K562 (cell line): ENCODE measurements at regions not wholly inside any gene's neighbourhood (a gene's known extent, or its start where the extent isn't known, plus 50 kb on each side); places are given as distances from the start of the nearest gene placed in this dataset.

Experiments used
- ATAC-seq: fragments of 200-7000 bp; cut with Tn5 transposase; 3 replicates; pipeline ENCODE4 v1.9.1; 2020; ENCODE audit warnings: moderate library complexity
- BruUV-seq: library from RNA; stranded (reverse); fragments of 400-500 nt; replicated peaks from 2 replicates; lab custom pipeline; 2021; lab: Mats Ljungman, UMichigan
- CTCF ChIA-PET: fragments of 300-600 bp; formaldehyde crosslinking; extraction: SDS; loops from one replicate; lab custom pipeline; 2021; ENCODE audit warnings: low intra/inter-chr PET ratio; lab: Yijun Ruan, JAX
- POLR2A ChIA-PET: fragments of 300-600, 350-650 bp; sonication (Branson Sonifier 250); formaldehyde crosslinking; extraction: SDS; loops from one replicate; lab custom pipeline; 2021; ENCODE audit warnings: antibody characterized with exemption, inconsistent platforms; lab: Yijun Ruan, JAX
- DNase-seq, 4 experiments: peaks; one replicate each; pipeline versions ENCODE4 v3.0.0 to v3.0.0-alpha.2; 2011 to 2018; ENCODE audit warnings: low spot score in 3 of 4, mixed read lengths in 3 of 4; ENCODE audit errors: extremely low read depth in 1 of 4
- FAIRE-seq: peaks from 2 replicates; lab custom pipeline; 2011; peaks lifted over from hg19 to GRCh38; lab: Jason Lieb, UNC
- H2AFZ ChIP-seq: 2 replicates; pipeline ENCODE4 v1.6.0; 2011; ENCODE audit warnings: low read depth, low read length, control low read depth, inconsistent platforms
- H3K27ac ChIP-seq: fragments of 200-600 bp; 3 replicates; pipeline ENCODE4 v1.8.0; 2011; ENCODE audit warnings: low read depth, mild to moderate bottlenecking, control low read depth, inconsistent platforms, low read length, moderate library complexity, mixed read lengths; ENCODE audit errors: extremely low read depth
- H3K27me3 ChIP-seq, 2 experiments: fragments of 300-600 bp in 1 of 2; 2 replicates in 1 of 2; 3 replicates in 1 of 2; pipeline versions ENCODE4 v1.6.0 to v1.8.0; 2011; ENCODE audit warnings: inconsistent platforms in 2 of 2, low read length in 2 of 2, mild to moderate bottlenecking in 1 of 2, mixed read lengths in 1 of 2, moderate library complexity in 1 of 2; ENCODE audit not compliant: control insufficient read depth in 2 of 2, insufficient read depth in 2 of 2
- H3K36me3 ChIP-seq: fragments of 300-600 bp; 3 replicates; pipeline ENCODE4 v1.8.0; 2011; ENCODE audit warnings: mild to moderate bottlenecking, low read length, inconsistent platforms; ENCODE audit not compliant: control insufficient read depth, insufficient read depth
- H3K4me1 ChIP-seq, 2 experiments: fragments of 200-600 bp in 1 of 2; replicated peaks in 1 of 2; 2 replicates in 1 of 2; 3 replicates in 1 of 2; pipeline versions ENCODE4 v1.5.1 to v1.8.0; 2011; ENCODE audit warnings: inconsistent platforms in 2 of 2, low read length in 2 of 2, mild to moderate bottlenecking in 1 of 2, mixed read lengths in 1 of 2, moderate library complexity in 1 of 2; ENCODE audit not compliant: control insufficient read depth in 2 of 2, insufficient read depth in 2 of 2
- H3K4me2 ChIP-seq: 2 replicates; pipeline ENCODE4 v1.6.1; 2011; ENCODE audit warnings: low read length, control low read depth, inconsistent platforms, mixed read lengths; ENCODE audit not compliant: insufficient read depth
- H3K4me3 ChIP-seq: fragments of 200-600 bp; sonication (generic), shearing (Covaris generic); 2 replicates; pipeline ENCODE4 v1.5.1; 2016; ENCODE audit warnings: control low read depth, inconsistent platforms
- H3K79me2 ChIP-seq: fragments of 200-600 bp; 3 replicates; pipeline ENCODE4 v1.8.0; 2011; ENCODE audit warnings: low read length, inconsistent platforms; ENCODE audit not compliant: control insufficient read depth, insufficient read depth
- H3K9ac ChIP-seq, 2 experiments: 2 replicates each; pipeline versions ENCODE4 v1.6.0 to v1.6.1; 2011; ENCODE audit warnings: low read depth in 2 of 2, low read length in 2 of 2, control low read depth in 1 of 2, inconsistent platforms in 1 of 2, mild to moderate bottlenecking in 1 of 2, mixed read lengths in 1 of 2; ENCODE audit not compliant: insufficient read depth in 1 of 2
- H3K9me1 ChIP-seq: one replicate; pipeline ENCODE4 v1.6.0; 2011; ENCODE audit warnings: inconsistent platforms, mild to moderate bottlenecking, low read length, moderate library complexity; ENCODE audit not compliant: control insufficient read depth, insufficient read depth
- H3K9me3 ChIP-seq: replicated peaks from 2 replicates; pipeline ENCODE4 v1.5.1; 2011; ENCODE audit warnings: low read depth, low read length, inconsistent platforms; ENCODE audit not compliant: control insufficient read depth, insufficient read depth
- H4K20me1 ChIP-seq: replicated peaks from 2 replicates; pipeline ENCODE4 v1.6.1; 2011; ENCODE audit warnings: low read length, inconsistent platforms, mixed read lengths; ENCODE audit not compliant: control insufficient read depth, insufficient read depth
- BRF1 ChIP-seq: IDR thresholded peaks from 3 replicates; pipeline ENCODE4 v1.6.1; 2011; ENCODE audit warnings: borderline replicate concordance, mild to moderate bottlenecking; ENCODE audit not compliant: insufficient read length; ENCODE audit errors: extremely low read depth
- CBX1 ChIP-seq: sonication (generic); IDR thresholded peaks from 2 replicates; pipeline ENCODE4 v1.6.1; 2016; ENCODE audit warnings: antibody characterized with exemption, low read depth, mild to moderate bottlenecking
- HNRNPLL ChIP-seq: fragments of 200-400 bp; formaldehyde crosslinking; IDR thresholded peaks from 2 replicates; pipeline ENCODE4 v1.6.1; 2017; ENCODE audit warnings: low read length, low read depth, mild to moderate bottlenecking; ENCODE audit not compliant: poor library complexity, severe bottlenecking
- JUNB ChIP-seq: fragments of 450-650 bp; formaldehyde crosslinking; conservative IDR thresholded peaks from 2 replicates; pipeline ENCODE4 v1.4.0; 2020; ENCODE audit warnings: mild to moderate bottlenecking
- PHF8 ChIP-seq: fragments of 200-600 bp; sonication (generic); IDR thresholded peaks from 2 replicates; pipeline ENCODE4 v1.6.1; 2012; ENCODE audit warnings: mixed run types, mild to moderate bottlenecking, inconsistent platforms, low read length, moderate library complexity, borderline replicate concordance
- RBM34 ChIP-seq: fragments of 200-400 bp; formaldehyde crosslinking; IDR thresholded peaks from 2 replicates; pipeline ENCODE4 v1.6.1; 2018; ENCODE audit warnings: low read length, borderline replicate concordance; ENCODE audit not compliant: insufficient read depth
- RHOXF2B ChIP-seq: fragments of 250-450 bp; sonication (Bioruptor Pico); conservative IDR thresholded peaks from 2 replicates; pipeline ENCODE4 v1.5.1; 2021
- TCF7L2 ChIP-seq: fragments of 150-350 bp; IDR thresholded peaks from 2 replicates; pipeline ENCODE4 v1.6.1; 2016; ENCODE audit warnings: low read depth, mild to moderate bottlenecking, low read length, moderate library complexity
- TSHZ1 ChIP-seq: fragments of 250-450 bp; sonication (Bioruptor Pico); IDR thresholded peaks from 2 replicates; pipeline ENCODE4 v1.4.0; 2020; ENCODE audit warnings: mild to moderate bottlenecking, moderate library complexity
- ZNF75A ChIP-seq: fragments of 450-650 bp; formaldehyde crosslinking; IDR thresholded peaks from 2 replicates; pipeline ENCODE4 v1.4.0; 2020; ENCODE audit warnings: mild to moderate bottlenecking
- ZNF764 ChIP-seq: fragments of 250-450 bp; sonication (Bioruptor Pico); IDR thresholded peaks from 2 replicates; pipeline ENCODE4 v1.4.0; 2020; ENCODE audit warnings: low read depth, mild to moderate bottlenecking, moderate library complexity
- ZSCAN32 ChIP-seq: fragments of 450-650 bp; formaldehyde crosslinking; IDR thresholded peaks from 2 replicates; pipeline ENCODE4 v1.4.0; 2020; ENCODE audit warnings: mild to moderate bottlenecking, moderate library complexity
- WGBS: fragments of 100-300 bp; shearing (Covaris generic); methylation state at CpG from one replicate; pipeline ENCODE4 v1.1.6; 2016; ENCODE audit warnings: low coverage, mixed read lengths; ENCODE audit not compliant: insufficient coverage; ENCODE audit errors: missing lambda C conversion rate; 5-methylcytosine and 5-hydroxymethylcytosine counted together
- in situ Hi-C: fragments of 300-500 bp; cut with MboI; formaldehyde crosslinking; loops from 4 replicates; pipeline ENCODE4 v1.15.0; 2018; ENCODE audit warnings: inconsistent platforms, mixed read lengths
- intact Hi-C: fragments of 100-400 bp; cut with micrococcal nuclease; formaldehyde crosslinking; loops from 2 replicates; pipeline ENCODE4 v1.14.2; 2022

- TF ChIP-seq TSHZ1: no peak
- no peak for TF ChIP-seq CBX1
- TF ChIP-seq ZNF75A (CRISPR knock-in tag): no peak
- TF ChIP-seq RHOXF2B (CRISPR knock-in tag): no peak
- TF ChIP-seq HNRNPLL: no peak
- TF ChIP-seq TCF7L2: no peak
Measured at GRCh38 chr5:125478599-125478998, 732.2 kb upstream of the ZNF608 start (continued).

GRCh38 chr5:125480911-125481310, 734.5 kb upstream of the ZNF608 start:
- H3K4me3 ChIP-seq: no peak overlapping the region
- no peak overlapping the region for H3K4me2 ChIP-seq
- H3K27me3 ChIP-seq: no peaks in the 10 kb centered on the region
- H3K9me1 ChIP-seq: no peaks in the 10 kb centered on the region
- H3K79me2 ChIP-seq: no peaks in the 10 kb centered on the region
- FAIRE-seq (no peak), DNase-seq (no peak)
- no peak overlapping the region for H2AFZ ChIP-seq
- ChIA-PET POLR2A (no interaction called here), CTCF (no interaction called here)
- TF ChIP-seq RBM34 (no peak), ZNF764 (CRISPR knock-in tag) (no peak), ZSCAN32 (CRISPR knock-in tag) (no peak), BRF1 (no peak), PHF8 (no peak), JUNB (CRISPR knock-in tag) (no peak)
- TF ChIP-seq, all 486 proteins: peak for 0
- intact Hi-C loops (no loop called here), in situ Hi-C loops (no loop called here)
- H4K20me1 ChIP-seq: no peaks in the 10 kb centered on the region
- H3K36me3 ChIP-seq: no peaks in the 10 kb centered on the region
- no TSS peak for BruUV-seq
- ATAC-seq: no peak
- no peaks in the 10 kb centered on the region for H3K4me1 ChIP-seq
- H3K9me3 ChIP-seq: no peaks in the 10 kb centered on the region; the same call in 1 of the 2 replicates
- no peak overlapping the region for H3K9ac ChIP-seq
- no peak overlapping the region for H3K27ac ChIP-seq
- WGBS: 3% methylated on average over 5 of the region's 5 CpGs
